WTC11 (cell line): ENCODE measurements at regions not wholly inside any gene's neighbourhood (a gene's known extent, or its start where the extent isn't known, plus 50 kb on each side); places are given as distances from the start of the nearest gene placed in this dataset.

Experiments
- ATAC-seq: fragments of 200-7000 bp; cut with Tn5 transposase; 2 replicates; pipeline ENCODE4 v1.10.0; 2021; ENCODE audit warnings: mild to moderate bottlenecking, moderate library complexity
- CTCF ChIA-PET: fragments of 300-600 bp; sonication (Branson Sonifier 250); formaldehyde crosslinking; loops from one replicate; lab custom pipeline; 2021; ENCODE audit warnings: antibody characterized with exemption; lab: Charles Lee
- POLR2A ChIA-PET: fragments of 350-600 bp; sonication (Branson Sonifier 250); formaldehyde crosslinking; loops from one replicate; lab custom pipeline; 2021; ENCODE audit warnings: antibody characterized with exemption; lab: Charles Lee
- DNase-seq: peaks from one replicate; pipeline ENCODE4 v3.0.0; 2021; ENCODE audit warnings: low spot score
- H3K27ac Mint-ChIP-seq: 2 replicates; pipeline ENCODE4 v1.8.0; 2021; ENCODE audit warnings: mixed read lengths
- H3K27me3 Mint-ChIP-seq: 2 replicates; pipeline ENCODE4 v1.8.0; 2021; ENCODE audit warnings: low read depth, mild to moderate bottlenecking, moderate library complexity, mixed read lengths
- H3K36me3 Mint-ChIP-seq: 2 replicates; pipeline ENCODE4 v1.8.0; 2021; ENCODE audit warnings: mixed read lengths
- H3K4me1 Mint-ChIP-seq: 2 replicates; pipeline ENCODE4 v1.8.0; 2022; ENCODE audit warnings: mixed read lengths
- H3K4me3 Mint-ChIP-seq: 2 replicates; pipeline ENCODE4 v1.8.0; 2021; ENCODE audit warnings: mild to moderate bottlenecking, moderate library complexity, mixed read lengths
- H3K9me3 Mint-ChIP-seq: 2 replicates; pipeline ENCODE4 v1.8.0; 2021; ENCODE audit warnings: mixed read lengths
- ATF1 ChIP-seq: sonication (generic); formaldehyde crosslinking; IDR thresholded peaks from 2 replicates; pipeline ENCODE4 v1.8.1; 2023; ENCODE audit warnings: mild to moderate bottlenecking, moderate library complexity, missing genetic modification reagents
- CTCF ChIP-seq: fragments of 200-600 bp; IDR thresholded peaks from 2 replicates; pipeline ENCODE4 v1.8.0; 2022; ENCODE audit warnings: antibody characterized with exemption
- E2F4 ChIP-seq: sonication (generic); formaldehyde crosslinking; IDR thresholded peaks from 2 replicates; pipeline ENCODE4 v1.8.1; 2022; ENCODE audit warnings: low read depth, mild to moderate bottlenecking, moderate library complexity, missing genetic modification reagents, borderline replicate concordance
- HMGA2 ChIP-seq: fragments of 250-450 bp; sonication (Bioruptor Pico); IDR thresholded peaks from 2 replicates; pipeline ENCODE4 v1.4.0; 2021; ENCODE audit warnings: mild to moderate bottlenecking, moderate library complexity
- IRF2 ChIP-seq: sonication (generic); formaldehyde crosslinking; IDR thresholded peaks from 2 replicates; pipeline ENCODE4 v1.8.0; 2022; ENCODE audit warnings: low read depth, missing genetic modification reagents, borderline replicate concordance
- MXD4 ChIP-seq: fragments of 250-450 bp; sonication (Bioruptor Pico); IDR thresholded peaks from 2 replicates; pipeline ENCODE4 v1.8.0; 2021; ENCODE audit warnings: mild to moderate bottlenecking, moderate library complexity, borderline replicate concordance
- NR1H2 ChIP-seq: sonication (generic); formaldehyde crosslinking; IDR thresholded peaks from 2 replicates; pipeline ENCODE4 v1.9.0; 2021; ENCODE audit warnings: mild to moderate bottlenecking, moderate library complexity, missing genetic modification reagents
- RELA ChIP-seq: sonication (generic); formaldehyde crosslinking; IDR thresholded peaks from 2 replicates; pipeline ENCODE4 v1.8.1; 2022; ENCODE audit warnings: missing genetic modification reagents, mild to moderate bottlenecking, borderline replicate concordance
- SMAD3 ChIP-seq: sonication (generic); formaldehyde crosslinking; IDR thresholded peaks from 2 replicates; pipeline ENCODE4 v1.8.0; 2022; ENCODE audit warnings: missing genetic modification reagents, mild to moderate bottlenecking, borderline replicate concordance
- USF1 ChIP-seq: sonication (generic); formaldehyde crosslinking; IDR thresholded peaks from 2 replicates; pipeline ENCODE4 v1.8.0; 2022; ENCODE audit warnings: mild to moderate bottlenecking, missing genetic modification reagents
- ZNF121 ChIP-seq: sonication (generic); formaldehyde crosslinking; IDR thresholded peaks from 2 replicates; pipeline ENCODE4 v1.8.0; 2023; ENCODE audit warnings: missing genetic modification reagents
- ZNF396 ChIP-seq: fragments of 250-450 bp; sonication (Bioruptor Pico); IDR thresholded peaks from 2 replicates; pipeline ENCODE4 v1.8.0; 2021; ENCODE audit warnings: mild to moderate bottlenecking, moderate library complexity, borderline replicate concordance
- ZNF416 ChIP-seq: fragments of 250-450 bp; sonication (Bioruptor Pico); IDR thresholded peaks from 2 replicates; pipeline ENCODE4 v1.9.0; 2021; ENCODE audit warnings: mild to moderate bottlenecking, inconsistent platforms
- TF ChIP-seq, protein P1 (sequence below): sonication (generic); formaldehyde crosslinking; IDR thresholded peaks from 2 replicates; pipeline ENCODE4 v1.8.1; 2023; ENCODE audit warnings: mild to moderate bottlenecking, missing genetic modification reagents, moderate library complexity
- TF ChIP-seq, protein P2 (sequence below): sonication (generic); formaldehyde crosslinking; conservative IDR thresholded peaks from 2 replicates; pipeline ENCODE4 v1.8.1; 2023; ENCODE audit warnings: mild to moderate bottlenecking, low read depth, missing genetic modification reagents, moderate library complexity
- TF ChIP-seq, protein P3 (sequence below): sonication (generic); formaldehyde crosslinking; IDR thresholded peaks from 2 replicates; pipeline ENCODE4 v1.8.1; 2023; ENCODE audit warnings: mild to moderate bottlenecking, missing genetic modification reagents
- TF ChIP-seq, protein P4 (sequence below): sonication (generic); formaldehyde crosslinking; IDR thresholded peaks from 2 replicates; pipeline ENCODE4 v1.8.1; 2022; ENCODE audit warnings: mild to moderate bottlenecking, missing genetic modification reagents, moderate library complexity, borderline replicate concordance
- TF ChIP-seq, protein P5 (sequence below): sonication (generic); formaldehyde crosslinking; IDR thresholded peaks from 2 replicates; pipeline ENCODE4 v1.8.0; 2022; ENCODE audit warnings: missing genetic modification reagents
- TF ChIP-seq, protein P6 (sequence below): sonication (generic); formaldehyde crosslinking; IDR thresholded peaks from 2 replicates; pipeline ENCODE4 v1.8.0; 2022; ENCODE audit warnings: mild to moderate bottlenecking, missing genetic modification reagents

- Mint-ChIP-seq H3K4me1 (no peaks in the 10 kb centered on the region), H3K4me3 (no peak overlapping the region), H3K27ac (no peak overlapping the region), H3K27me3 (no peaks in the 10 kb centered on the region), H3K9me3 (peaks cover 23% of the 10 kb centered on the region), H3K36me3 (no peaks in the 10 kb centered on the region)
- TF ChIP-seq HMGA2 (CRISPR knock-in tag) = no peak
- TF ChIP-seq, protein P1, sequence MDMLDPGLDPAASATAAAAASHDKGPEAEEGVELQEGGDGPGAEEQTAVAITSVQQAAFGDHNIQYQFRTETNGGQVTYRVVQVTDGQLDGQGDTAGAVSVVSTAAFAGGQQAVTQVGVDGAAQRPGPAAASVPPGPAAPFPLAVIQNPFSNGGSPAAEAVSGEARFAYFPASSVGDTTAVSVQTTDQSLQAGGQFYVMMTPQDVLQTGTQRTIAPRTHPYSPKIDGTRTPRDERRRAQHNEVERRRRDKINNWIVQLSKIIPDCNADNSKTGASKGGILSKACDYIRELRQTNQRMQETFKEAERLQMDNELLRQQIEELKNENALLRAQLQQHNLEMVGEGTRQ (CRISPR knock-in tag) = no peak
- TF ChIP-seq ZNF416 (CRISPR knock-in tag) = no peak
- no peak for TF ChIP-seq NR1H2 (CRISPR knock-in tag)
- no peak for TF ChIP-seq MXD4 (CRISPR knock-in tag)
- TF ChIP-seq ZNF396 (CRISPR knock-in tag) = no peak
- no peak for TF ChIP-seq USF1 (CRISPR knock-in tag)
- no peak for TF ChIP-seq CTCF
- TF ChIP-seq, protein P2, sequence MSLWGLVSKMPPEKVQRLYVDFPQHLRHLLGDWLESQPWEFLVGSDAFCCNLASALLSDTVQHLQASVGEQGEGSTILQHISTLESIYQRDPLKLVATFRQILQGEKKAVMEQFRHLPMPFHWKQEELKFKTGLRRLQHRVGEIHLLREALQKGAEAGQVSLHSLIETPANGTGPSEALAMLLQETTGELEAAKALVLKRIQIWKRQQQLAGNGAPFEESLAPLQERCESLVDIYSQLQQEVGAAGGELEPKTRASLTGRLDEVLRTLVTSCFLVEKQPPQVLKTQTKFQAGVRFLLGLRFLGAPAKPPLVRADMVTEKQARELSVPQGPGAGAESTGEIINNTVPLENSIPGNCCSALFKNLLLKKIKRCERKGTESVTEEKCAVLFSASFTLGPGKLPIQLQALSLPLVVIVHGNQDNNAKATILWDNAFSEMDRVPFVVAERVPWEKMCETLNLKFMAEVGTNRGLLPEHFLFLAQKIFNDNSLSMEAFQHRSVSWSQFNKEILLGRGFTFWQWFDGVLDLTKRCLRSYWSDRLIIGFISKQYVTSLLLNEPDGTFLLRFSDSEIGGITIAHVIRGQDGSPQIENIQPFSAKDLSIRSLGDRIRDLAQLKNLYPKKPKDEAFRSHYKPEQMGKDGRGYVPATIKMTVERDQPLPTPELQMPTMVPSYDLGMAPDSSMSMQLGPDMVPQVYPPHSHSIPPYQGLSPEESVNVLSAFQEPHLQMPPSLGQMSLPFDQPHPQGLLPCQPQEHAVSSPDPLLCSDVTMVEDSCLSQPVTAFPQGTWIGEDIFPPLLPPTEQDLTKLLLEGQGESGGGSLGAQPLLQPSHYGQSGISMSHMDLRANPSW (CRISPR knock-in tag) = no peak
- TF ChIP-seq, protein P3, sequence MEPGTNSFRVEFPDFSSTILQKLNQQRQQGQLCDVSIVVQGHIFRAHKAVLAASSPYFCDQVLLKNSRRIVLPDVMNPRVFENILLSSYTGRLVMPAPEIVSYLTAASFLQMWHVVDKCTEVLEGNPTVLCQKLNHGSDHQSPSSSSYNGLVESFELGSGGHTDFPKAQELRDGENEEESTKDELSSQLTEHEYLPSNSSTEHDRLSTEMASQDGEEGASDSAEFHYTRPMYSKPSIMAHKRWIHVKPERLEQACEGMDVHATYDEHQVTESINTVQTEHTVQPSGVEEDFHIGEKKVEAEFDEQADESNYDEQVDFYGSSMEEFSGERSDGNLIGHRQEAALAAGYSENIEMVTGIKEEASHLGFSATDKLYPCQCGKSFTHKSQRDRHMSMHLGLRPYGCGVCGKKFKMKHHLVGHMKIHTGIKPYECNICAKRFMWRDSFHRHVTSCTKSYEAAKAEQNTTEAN (CRISPR knock-in tag) = no peak
- no peak for TF ChIP-seq IRF2 (CRISPR knock-in tag)
- no peak for TF ChIP-seq ATF1 (CRISPR knock-in tag)
- TF ChIP-seq, protein P4, sequence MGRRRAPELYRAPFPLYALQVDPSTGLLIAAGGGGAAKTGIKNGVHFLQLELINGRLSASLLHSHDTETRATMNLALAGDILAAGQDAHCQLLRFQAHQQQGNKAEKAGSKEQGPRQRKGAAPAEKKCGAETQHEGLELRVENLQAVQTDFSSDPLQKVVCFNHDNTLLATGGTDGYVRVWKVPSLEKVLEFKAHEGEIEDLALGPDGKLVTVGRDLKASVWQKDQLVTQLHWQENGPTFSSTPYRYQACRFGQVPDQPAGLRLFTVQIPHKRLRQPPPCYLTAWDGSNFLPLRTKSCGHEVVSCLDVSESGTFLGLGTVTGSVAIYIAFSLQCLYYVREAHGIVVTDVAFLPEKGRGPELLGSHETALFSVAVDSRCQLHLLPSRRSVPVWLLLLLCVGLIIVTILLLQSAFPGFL = no peak
- ATAC-seq (no peak), DNase-seq (no peak)
- POLR2A ChIA-PET = no interaction called here
- CTCF ChIA-PET = no interaction called here
Measured at GRCh38 chr6:165223736-165224135, 85.7 kb downstream of the C6orf118 start.

- no peak overlapping the region for H3K4me3 Mint-ChIP-seq
- no peak for TF ChIP-seq ZNF121 (CRISPR knock-in tag)
- TF ChIP-seq, protein P5, sequence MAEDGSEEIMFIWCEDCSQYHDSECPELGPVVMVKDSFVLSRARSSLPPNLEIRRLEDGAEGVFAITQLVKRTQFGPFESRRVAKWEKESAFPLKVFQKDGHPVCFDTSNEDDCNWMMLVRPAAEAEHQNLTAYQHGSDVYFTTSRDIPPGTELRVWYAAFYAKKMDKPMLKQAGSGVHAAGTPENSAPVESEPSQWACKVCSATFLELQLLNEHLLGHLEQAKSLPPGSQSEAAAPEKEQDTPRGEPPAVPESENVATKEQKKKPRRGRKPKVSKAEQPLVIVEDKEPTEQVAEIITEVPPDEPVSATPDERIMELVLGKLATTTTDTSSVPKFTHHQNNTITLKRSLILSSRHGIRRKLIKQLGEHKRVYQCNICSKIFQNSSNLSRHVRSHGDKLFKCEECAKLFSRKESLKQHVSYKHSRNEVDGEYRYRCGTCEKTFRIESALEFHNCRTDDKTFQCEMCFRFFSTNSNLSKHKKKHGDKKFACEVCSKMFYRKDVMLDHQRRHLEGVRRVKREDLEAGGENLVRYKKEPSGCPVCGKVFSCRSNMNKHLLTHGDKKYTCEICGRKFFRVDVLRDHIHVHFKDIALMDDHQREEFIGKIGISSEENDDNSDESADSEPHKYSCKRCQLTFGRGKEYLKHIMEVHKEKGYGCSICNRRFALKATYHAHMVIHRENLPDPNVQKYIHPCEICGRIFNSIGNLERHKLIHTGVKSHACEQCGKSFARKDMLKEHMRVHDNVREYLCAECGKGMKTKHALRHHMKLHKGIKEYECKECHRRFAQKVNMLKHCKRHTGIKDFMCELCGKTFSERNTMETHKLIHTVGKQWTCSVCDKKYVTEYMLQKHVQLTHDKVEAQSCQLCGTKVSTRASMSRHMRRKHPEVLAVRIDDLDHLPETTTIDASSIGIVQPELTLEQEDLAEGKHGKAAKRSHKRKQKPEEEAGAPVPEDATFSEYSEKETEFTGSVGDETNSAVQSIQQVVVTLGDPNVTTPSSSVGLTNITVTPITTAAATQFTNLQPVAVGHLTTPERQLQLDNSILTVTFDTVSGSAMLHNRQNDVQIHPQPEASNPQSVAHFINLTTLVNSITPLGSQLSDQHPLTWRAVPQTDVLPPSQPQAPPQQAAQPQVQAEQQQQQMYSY (CRISPR knock-in tag) = no peak
- no peak for TF ChIP-seq RELA (CRISPR knock-in tag)
- TF ChIP-seq E2F4 (CRISPR knock-in tag) = no peak
- TF ChIP-seq, protein P6, sequence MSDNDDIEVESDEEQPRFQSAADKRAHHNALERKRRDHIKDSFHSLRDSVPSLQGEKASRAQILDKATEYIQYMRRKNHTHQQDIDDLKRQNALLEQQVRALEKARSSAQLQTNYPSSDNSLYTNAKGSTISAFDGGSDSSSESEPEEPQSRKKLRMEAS (CRISPR knock-in tag) = no peak
- no peak for TF ChIP-seq SMAD3 (CRISPR knock-in tag)
- TF ChIP-seq, all 79 proteins: peak for 0
- ChIA-PET POLR2A (no interaction called here), CTCF (no interaction called here)
- ATAC-seq (no peak), DNase-seq (no peak)
- Mint-ChIP-seq H3K36me3 (no peaks in the 10 kb centered on the region), H3K27ac (no peak overlapping the region), H3K4me1 (no peaks in the 10 kb centered on the region), H3K9me3 (peaks cover 23% of the 10 kb centered on the region), H3K27me3 (no peaks in the 10 kb centered on the region)
Measured at GRCh38 chr6:165223101-165223500, 86.3 kb downstream of the C6orf118 start.
